HG02588 (cell line): ENCODE measurements at regions not wholly inside any gene's neighbourhood (a gene's known extent, or its start where the extent isn't known, plus 50 kb on each side); places are given as distances from the start of the nearest gene placed in this dataset.

Source experiments
- ATAC-seq: cut with Tn5 transposase; IDR thresholded peaks from one replicate; pipeline ENCODE4 v1.9.1; 2021; ENCODE audit warnings: mild to moderate bottlenecking, moderate library complexity; ENCODE audit not compliant: unreplicated experiment

DNA sequence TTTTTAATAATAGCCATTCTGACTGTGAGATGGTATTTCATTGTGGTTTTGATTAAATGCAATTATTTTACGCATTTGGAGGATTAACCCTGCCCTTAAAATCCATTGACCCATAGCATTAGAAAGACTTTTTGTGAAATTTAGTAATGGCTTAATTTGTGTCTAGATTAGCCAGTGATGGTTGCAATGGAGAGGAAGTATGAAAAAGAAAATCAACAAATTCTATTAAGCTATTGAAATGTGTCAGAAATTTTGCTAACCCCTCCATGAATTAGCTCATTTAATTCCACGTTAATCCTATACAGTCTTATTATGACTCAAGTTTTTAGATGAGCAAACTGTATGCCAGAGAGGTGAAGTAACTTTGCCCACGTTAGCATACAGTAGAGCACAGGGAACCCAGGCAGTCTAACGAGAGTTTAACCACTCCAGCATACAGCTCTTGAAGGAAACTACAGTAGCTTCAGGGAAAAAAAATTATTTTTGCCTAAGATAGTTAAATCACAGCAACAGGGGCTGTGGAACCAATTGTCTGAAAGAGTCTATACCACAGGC is 158.2 kb upstream of the PPP2R2B start:
- ATAC-seq: no peak

DNA sequence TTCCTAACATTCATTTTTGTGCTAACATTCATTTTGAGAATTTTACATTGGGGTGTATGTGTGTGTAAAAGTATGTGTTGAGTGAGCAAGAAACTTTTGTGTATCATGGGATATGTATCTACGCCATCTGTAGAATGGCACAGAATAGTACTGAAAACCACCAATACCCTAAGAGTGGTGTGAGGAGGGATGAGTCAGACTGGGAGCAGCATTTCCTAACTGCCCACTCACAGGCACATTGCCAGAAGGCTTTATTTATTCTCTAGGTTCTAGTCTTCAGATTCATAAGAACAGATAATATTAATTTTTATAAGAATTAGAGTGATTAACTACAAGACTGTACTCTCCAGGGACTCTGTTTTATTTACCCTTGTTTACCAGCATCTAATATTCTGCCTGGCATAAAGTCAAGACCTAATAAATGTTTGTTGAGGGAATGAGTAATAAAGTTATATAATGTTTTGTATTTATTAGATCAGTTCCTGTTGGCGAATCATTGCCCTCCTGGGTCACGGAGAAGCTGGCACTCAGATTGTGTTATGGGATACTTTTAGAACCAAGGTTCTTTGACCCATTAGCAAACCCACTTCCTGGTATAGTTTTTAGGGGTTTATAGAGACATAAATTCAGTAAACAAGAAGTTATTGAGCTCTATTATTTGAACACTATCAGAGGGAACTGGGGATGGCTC is 159.1 kb upstream of the PPP2R2B start:
- no peak for ATAC-seq

DNA sequence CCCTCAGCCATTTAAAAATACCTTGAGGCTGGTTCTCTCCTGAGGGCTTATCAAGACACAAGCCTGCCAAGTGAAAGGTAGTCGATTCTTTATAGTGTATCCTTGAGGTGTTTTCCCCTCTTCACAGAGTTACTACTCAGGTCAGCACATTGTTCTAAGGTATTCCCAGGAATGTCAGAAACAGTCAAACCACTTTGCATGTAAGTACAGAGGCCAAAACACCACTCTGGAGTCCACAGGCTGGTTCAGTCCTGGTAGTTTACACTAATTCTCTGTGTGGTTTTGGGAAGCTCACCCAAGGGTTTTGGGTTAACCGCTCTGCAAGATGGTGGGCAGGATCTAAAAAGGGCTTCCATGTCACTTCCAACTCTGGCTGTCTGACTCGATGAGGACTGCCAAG is 162.3 kb upstream of the PPP2R2B start:
- ATAC-seq: no peak

- ATAC-seq: no peak
These were observed 166.2 kb upstream of the PPP2R2B start for GRCh38 chr5:147044572-147045273.

- ATAC-seq: no peak
These were observed 166.7 kb upstream of the PPP2R2B start for GRCh38 chr5:147045290-147045689.

GRCh38 chr5:147046281-147046680 is 167.7 kb upstream of the PPP2R2B start:
- ATAC-seq: no peak

DNA sequence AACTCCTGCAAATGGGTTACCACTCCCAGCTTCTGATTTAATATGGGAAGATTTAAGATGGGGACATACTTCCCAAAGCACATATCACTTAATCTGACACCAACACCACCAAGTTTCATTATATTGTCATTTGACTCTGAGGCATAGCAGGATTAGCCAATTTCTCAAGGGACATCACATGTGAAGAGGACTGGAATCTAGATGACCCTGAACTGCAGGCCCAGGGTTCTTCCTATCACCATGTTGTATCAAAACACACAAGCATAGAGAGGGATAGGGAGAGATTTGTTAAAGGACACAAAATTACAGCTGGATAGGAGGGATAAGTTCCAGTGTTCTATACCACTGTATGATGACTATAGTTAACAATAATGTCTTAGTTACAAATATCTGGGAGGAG is 168.3 kb upstream of the PPP2R2B start:
- ATAC-seq: no peak

GRCh38 chr5:147049764-147050163 is 171.2 kb upstream of the PPP2R2B start:
- no peak for ATAC-seq

DNA sequence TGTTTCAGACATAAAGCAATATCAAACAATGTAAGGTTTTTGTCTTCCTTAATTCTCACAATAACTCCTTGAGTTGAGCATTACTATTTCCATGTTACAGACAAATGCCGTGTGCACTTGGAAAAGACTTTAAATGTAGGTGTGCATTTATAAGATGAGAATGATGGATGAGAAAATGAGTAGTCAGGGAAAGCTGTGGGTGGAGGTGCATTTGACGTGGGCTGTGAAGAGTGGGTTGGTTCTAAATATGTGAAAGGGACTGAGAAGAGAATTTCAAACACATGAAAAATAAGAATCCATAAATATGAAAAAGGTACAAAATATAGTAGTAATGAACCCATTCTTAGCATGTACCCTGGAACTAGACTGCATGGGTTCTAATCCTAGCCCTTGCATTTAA is 171.6 kb upstream of the PPP2R2B start:
- no peak for ATAC-seq

DNA sequence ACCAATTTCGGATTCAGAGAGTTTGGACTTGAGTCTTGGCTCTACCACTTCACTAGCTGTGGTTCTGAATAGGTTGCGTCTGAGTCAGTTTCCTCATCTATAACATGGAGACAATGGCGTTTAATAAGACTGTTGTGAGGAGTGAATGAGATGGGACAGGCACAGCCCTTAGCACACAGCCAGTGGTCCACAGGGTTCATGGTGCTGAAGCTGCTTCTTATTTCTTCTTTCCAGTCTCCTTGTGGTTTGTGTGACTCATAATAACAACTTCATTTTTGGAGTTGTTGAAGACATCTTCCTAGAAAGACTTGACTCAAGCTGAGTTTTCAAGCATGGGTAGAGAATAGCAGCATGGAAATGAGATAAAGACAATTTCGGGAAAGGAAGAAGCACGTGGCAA is 172.6 kb upstream of the PPP2R2B start:
- no peak for ATAC-seq

GRCh38 chr5:147052519-147052918 is 174.0 kb upstream of the PPP2R2B start:
- no peak for ATAC-seq

- ATAC-seq: no peak
These were observed 176.7 kb upstream of the PPP2R2B start for GRCh38 chr5:147055089-147055826.

DNA sequence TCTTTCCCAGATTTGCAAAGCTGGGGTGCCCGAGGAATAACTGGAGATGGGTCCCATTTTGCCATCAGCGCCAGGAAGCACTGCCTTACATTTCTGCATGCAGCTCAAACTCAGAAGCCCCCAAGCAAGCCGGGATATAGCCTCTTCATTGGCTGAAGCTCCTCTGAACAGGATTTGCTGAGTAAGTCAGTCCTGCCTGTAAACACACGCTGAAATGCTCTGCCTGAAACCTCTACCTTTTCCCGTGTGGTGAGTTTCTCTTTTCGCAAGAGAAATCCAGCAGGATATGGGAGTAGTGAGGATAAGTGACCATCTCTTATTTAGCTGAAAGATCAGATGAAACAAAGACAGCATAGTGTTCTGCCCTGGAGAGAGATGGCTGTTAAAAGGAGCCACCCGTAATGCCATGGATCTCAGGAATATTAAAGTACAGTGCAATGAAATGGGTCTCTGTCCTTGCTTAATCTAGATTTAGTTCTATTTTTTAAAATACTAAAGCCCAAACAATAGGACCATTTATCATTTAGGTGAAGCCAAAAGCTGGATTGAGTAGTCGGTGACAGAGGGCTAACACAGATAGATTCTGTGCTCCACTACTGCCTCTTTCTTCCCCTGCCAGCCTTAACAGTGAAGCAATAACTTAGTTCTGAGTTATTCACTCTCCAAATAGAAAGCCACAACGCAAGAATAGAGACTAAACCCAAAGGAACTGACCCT is 177.5 kb upstream of the PPP2R2B start:
- no peak for ATAC-seq

DNA sequence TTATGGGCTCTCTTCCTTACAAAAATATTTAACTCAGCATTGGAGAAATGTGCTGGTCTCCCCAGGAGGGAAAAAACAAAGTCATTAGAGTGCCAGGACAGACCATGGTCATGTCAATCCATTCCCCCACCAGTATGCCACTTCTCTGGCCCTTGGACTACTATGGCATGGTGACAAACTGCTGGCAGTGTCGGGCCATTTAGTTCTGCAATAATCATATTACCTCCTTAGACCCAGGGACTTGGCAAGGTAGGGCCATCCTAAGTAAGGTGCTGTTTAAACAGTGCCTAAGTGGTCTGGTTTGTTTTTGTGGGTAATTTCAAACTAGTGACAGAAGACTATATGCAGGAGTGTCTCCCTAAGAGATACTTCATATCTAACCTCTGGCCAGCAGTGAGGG is 177.8 kb upstream of the STK32A start:
- ATAC-seq: no peak

- ATAC-seq: no peak
These were observed 173.4 kb upstream of the STK32A start for GRCh38 chr5:147061431-147061830.

DNA sequence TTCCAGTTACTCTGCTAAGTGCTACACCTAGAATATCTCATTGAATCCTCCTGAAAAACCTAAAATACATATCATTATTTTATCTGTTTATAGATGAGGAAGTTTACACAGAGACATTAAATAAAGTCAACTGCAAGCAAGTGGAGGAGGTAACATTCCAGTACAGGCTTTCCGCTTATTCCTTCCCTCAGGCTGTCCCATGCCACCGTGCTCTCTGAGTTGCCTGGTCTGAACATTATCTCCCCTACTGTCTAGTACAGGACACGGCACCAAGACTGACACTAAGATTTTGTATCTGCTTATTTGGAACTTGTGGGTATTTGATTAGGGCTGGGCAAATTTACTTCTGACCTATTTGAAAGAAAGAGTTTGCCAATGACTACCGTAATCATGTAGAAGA is 172.4 kb upstream of the STK32A start:
- ATAC-seq: no peak

GRCh38 chr5:147063943-147064342 is 170.9 kb upstream of the STK32A start:
- ATAC-seq: no peak

GRCh38 chr5:147065071-147065470 is 169.8 kb upstream of the STK32A start:
- peak; percentile 72 for ATAC-seq

- no peak for ATAC-seq
These were observed 165.8 kb upstream of the STK32A start for GRCh38 chr5:147068998-147069397.

GRCh38 chr5:147072622-147073021 is 162.2 kb upstream of the STK32A start:
- no peak for ATAC-seq

DNA sequence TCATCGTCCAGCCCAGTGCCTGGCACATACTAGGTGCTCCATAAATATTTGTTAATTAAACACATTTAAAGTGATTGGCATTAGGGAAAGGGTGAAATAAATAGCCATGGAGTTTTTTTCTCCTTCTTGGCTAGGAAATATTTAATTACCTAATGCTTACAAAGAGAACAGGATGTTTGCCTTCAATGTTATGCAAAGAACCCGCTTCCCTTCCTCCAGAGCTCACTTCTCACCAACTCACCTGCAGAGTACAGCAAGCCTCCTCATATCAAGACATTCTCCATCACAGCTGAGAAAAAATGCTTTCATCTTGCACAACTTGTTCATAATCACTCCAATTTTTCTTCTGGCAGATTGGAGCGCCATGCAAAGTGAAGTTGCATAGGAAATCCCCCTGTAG is 161.7 kb upstream of the STK32A start:
- no peak for ATAC-seq
